ENCODE measurements at regions not wholly inside any gene's neighbourhood (a gene's known extent, or its start where the extent isn't known, plus 50 kb on each side); places are given as distances from the start of the nearest gene placed in this dataset.

- TF ChIP-seq USF2 (IDR thresholded peaks at IDR 0.05; ENCODE audit: low read length) (no peak), CEBPB (IDR thresholded peaks at IDR 0.05; ENCODE audit: low read depth, low read length) (no peak), POLR2A (IDR thresholded peaks at IDR 0.05; ENCODE audit: control extremely low read depth in 1 of 2, low read depth in 2 of 2, low read length in 2 of 2) (no peak), CTCF (IDR thresholded peaks at IDR 0.05; ENCODE audit: control extremely low read depth in 1 of 3, insufficient read depth in 1 of 3, low read depth in 1 of 3, low read length in 3 of 3) (no peak), POLR2AphosphoS5 (IDR thresholded peaks at IDR 0.05; ENCODE audit: low read depth, low read length) (no peak), SP4 (IDR thresholded peaks at IDR 0.05; ENCODE audit: low read length) (no peak), YY1 (IDR thresholded peaks at IDR 0.05; ENCODE audit: low read depth, low read length) (no peak), EP300 (IDR thresholded peaks at IDR 0.05; ENCODE audit: borderline replicate concordance in 1 of 2, low read depth in 2 of 2, low read length in 2 of 2) (no peak), CHD2 (IDR thresholded peaks at IDR 0.05; ENCODE audit: low read length) (no peak), POU5F1 (IDR thresholded peaks at IDR 0.05; ENCODE audit: low read depth, low read length) (no peak), RAD21 (IDR thresholded peaks at IDR 0.05 in 1 of 2, conservative IDR thresholded peaks at IDR 0.05 in 1 of 2; ENCODE audit: low read depth in 2 of 2, low read length in 2 of 2) (no peak), EZH2 (IDR thresholded peaks at IDR 0.05; ENCODE audit: low read depth, low read length, severe bottlenecking) (no peak), RNF2 (IDR thresholded peaks at IDR 0.05; ENCODE audit: borderline replicate concordance, low read depth, low read length, missing control alignments, poor library complexity, severe bottlenecking) (no peak)
Observed at GRCh38 chr9:31730398-31730797, 654.0 kb upstream of the ACO1 start.
